Effector memory CD4-positive, alpha-beta T cell (primary cell): ENCODE measurements at regions not wholly inside any gene's neighbourhood (a gene's known extent, or its start where the extent isn't known, plus 50 kb on each side); places are given as distances from the start of the nearest gene placed in this dataset.

ENCODE experiments used
- DNase-seq, 3 donors: peaks; one replicate each; pipeline ENCODE4 v3.0.0-alpha.2; 2020
- H3K27ac ChIP-seq: 2 replicates; pipeline ENCODE4 v1.7.0; 2013; ENCODE audit warnings: mild to moderate bottlenecking, low read length, moderate library complexity; ENCODE audit not compliant: insufficient read depth, poor library complexity, severe bottlenecking
- H3K27me3 ChIP-seq: replicated peaks from 2 replicates; pipeline ENCODE4 v1.7.0; 2013; ENCODE audit warnings: mild to moderate bottlenecking, low read length; ENCODE audit not compliant: insufficient read depth, control insufficient read depth, poor library complexity, severe bottlenecking
- H3K36me3 ChIP-seq: 2 replicates; pipeline ENCODE4 v1.7.0; 2013; ENCODE audit warnings: mild to moderate bottlenecking, low read length, moderate library complexity; ENCODE audit not compliant: control insufficient read depth, insufficient read depth
- H3K4me1 ChIP-seq: 2 replicates; pipeline ENCODE4 v1.7.0; 2013; ENCODE audit warnings: low read length, mild to moderate bottlenecking; ENCODE audit not compliant: control insufficient read depth, insufficient read depth, poor library complexity, severe bottlenecking
- H3K4me3 ChIP-seq: 2 replicates; pipeline ENCODE4 v1.7.0; 2013; ENCODE audit warnings: low read length, low read depth, mild to moderate bottlenecking; ENCODE audit not compliant: insufficient read depth, poor library complexity, severe bottlenecking
- H3K9me3 ChIP-seq: 2 replicates; pipeline ENCODE4 v1.7.0; 2013; ENCODE audit warnings: mild to moderate bottlenecking, low read length, moderate library complexity; ENCODE audit not compliant: control insufficient read depth

DNA sequence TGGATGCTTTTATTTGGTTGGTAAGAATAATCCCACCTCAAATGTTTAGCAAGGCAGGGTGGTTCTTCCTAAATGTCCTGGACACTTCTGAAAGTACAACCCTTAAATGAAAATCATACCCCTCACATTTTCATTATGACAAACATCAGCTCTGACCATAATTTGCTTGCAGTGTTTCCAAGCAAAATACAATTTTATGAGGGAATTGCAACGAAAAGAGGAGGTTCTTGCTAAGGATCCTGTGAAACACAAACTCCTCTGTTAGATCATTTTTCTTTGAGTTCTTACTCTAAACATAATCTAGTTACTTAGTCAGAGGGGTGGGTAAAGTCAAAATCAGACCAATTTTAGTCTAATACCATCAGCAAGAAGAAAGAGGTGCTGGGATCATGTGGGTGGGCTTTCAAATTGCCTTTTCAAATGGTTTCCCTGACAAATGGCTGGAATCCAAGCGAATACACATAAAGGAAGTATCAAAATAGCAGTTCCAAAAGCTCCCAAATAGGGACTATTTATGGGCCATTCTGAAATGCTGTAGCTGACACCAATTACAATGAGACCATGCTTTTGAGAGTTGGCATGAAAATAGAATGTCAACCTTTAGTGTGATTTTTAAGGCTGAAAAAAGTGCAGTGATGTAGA lies 164.9 kb upstream of the INHBA start:
- no peak overlapping the region for H3K27ac ChIP-seq
- no peaks in the 10 kb centered on the region for H3K36me3 ChIP-seq
- no peaks in the 10 kb centered on the region for H3K9me3 ChIP-seq
- no peak for DNase-seq
- no peaks in the 10 kb centered on the region for H3K27me3 ChIP-seq
- H3K4me1 ChIP-seq, result no peaks in the 10 kb centered on the region
- no peak overlapping the region for H3K4me3 ChIP-seq

DNA sequence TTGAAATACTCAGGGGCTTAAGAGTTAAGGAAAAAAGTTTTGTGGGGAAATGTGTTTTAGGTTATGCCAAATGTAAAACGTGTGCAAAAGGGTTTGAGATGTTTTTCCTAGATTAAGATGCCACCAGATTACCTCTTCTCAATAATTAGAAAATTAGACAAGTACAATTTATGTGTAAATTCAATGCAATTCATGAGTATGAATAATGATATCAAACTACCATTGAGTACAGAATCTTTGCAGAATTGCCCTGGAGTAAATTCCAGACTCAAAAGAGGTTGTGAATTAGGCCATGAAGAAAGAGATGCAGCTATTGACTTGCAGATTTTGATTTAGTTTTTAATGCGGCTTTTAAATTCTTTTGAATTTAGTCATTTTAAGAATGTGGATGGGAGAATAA lies 159.4 kb upstream of the INHBA start:
- Histone ChIP-seq H3K27me3 (no peaks in the 10 kb centered on the region), H3K9me3 (no peaks in the 10 kb centered on the region), H3K27ac (no peak overlapping the region), H3K4me3 (no peak overlapping the region), H3K36me3 (no peaks in the 10 kb centered on the region), H3K4me1 (no peaks in the 10 kb centered on the region)
- DNase-seq, result no peak

DNA sequence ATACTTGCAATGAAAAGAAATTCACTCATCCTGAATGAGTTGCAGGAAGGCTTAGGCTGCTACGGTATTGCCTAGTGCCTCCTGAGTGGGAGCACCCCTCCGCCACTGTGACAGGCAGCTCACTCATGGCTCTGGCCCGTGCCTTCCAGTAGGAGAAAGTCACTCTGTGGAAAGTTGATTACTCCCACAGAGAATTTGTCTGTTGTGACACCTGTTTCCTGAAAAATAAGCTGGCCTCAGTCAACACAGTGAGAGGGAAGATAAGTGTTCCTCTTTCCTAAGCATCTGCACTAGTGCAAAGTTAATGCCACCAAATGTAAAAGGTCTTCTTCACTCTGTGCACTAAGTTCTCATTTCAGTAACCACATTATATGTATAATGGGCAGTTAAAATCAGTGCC lies 158.8 kb upstream of the INHBA start:
- DNase-seq, result no peak
- Histone ChIP-seq H3K4me1 (no peaks in the 10 kb centered on the region), H3K27me3 (no peaks in the 10 kb centered on the region), H3K9me3 (no peaks in the 10 kb centered on the region), H3K36me3 (no peaks in the 10 kb centered on the region), H3K27ac (no peak overlapping the region), H3K4me3 (no peak overlapping the region)

DNA sequence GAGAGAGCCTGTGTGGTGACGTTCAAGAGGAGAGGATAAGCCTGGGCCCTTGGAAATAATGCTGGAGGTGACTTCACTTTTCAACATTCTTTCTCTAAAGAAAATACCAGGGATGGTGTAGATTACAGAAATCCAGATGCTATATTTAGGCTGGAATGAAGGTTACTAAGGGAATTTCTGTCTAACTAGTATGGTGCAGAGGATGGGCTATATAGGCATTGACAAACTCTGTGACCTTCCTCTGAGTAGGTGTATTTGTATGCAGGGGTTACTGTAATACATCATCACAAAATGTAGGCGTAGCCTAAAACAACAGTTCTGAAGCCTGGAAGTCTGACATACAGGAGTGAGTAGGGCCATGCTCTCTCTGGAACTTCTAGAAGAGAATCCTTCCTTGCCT lies 155.3 kb upstream of the INHBA start:
- Histone ChIP-seq H3K4me3 (no peak overlapping the region), H3K9me3 (no peaks in the 10 kb centered on the region), H3K4me1 (no peaks in the 10 kb centered on the region), H3K36me3 (no peaks in the 10 kb centered on the region), H3K27ac (no peak overlapping the region), H3K27me3 (peaks cover 2% of the 10 kb centered on the region)
- DNase-seq, result no peak

DNA sequence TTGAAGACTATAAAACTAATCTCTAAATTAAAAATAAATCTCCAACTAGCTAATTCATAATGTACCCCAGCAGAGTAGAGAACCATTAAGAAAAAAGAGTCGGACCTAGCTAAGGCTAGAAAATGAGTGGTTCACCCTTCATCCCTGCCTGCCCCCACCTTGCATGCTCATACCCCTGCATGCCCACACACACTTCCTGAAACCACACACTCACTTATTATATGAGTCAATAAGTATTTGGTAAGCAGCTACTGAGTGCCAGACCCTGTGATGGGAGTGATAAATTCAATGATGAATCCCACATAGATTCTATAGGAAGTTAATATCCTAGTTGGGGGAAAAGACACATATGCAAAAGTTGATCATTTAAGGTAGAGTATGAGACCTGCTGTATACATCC lies 152.9 kb upstream of the INHBA start:
- no peak overlapping the region for H3K27ac ChIP-seq
- H3K9me3 ChIP-seq, result no peaks in the 10 kb centered on the region
- H3K4me3 ChIP-seq, result no peak overlapping the region
- no peaks in the 10 kb centered on the region for H3K4me1 ChIP-seq
- DNase-seq, result no peak
- H3K27me3 ChIP-seq, result peaks cover 2% of the 10 kb centered on the region
- no peaks in the 10 kb centered on the region for H3K36me3 ChIP-seq

DNA sequence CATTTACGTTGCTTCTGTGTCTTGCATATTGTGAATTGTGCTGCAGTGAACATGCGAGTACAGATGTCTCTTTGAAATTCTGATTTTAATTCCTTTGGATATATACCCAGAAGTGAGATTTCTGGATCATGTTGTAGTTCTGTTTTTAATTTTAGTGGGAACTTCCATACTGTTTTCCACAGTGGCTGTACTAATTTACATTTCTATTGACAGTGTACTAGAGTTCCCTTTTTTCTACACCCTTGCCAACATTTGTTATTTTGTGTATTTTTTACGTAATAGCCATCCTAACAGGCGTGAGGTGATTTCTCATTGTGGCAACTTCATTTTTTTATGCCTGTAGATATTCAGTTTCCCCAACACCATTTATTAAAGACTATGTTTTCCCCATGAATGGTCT lies 144.7 kb upstream of the INHBA start:
- no peaks in the 10 kb centered on the region for H3K4me1 ChIP-seq
- DNase-seq, result no peak
- no peaks in the 10 kb centered on the region for H3K27me3 ChIP-seq
- no peak overlapping the region for H3K4me3 ChIP-seq
- H3K27ac ChIP-seq, result no peak overlapping the region
- H3K9me3 ChIP-seq, result no peaks in the 10 kb centered on the region
- H3K36me3 ChIP-seq, result no peaks in the 10 kb centered on the region

DNA sequence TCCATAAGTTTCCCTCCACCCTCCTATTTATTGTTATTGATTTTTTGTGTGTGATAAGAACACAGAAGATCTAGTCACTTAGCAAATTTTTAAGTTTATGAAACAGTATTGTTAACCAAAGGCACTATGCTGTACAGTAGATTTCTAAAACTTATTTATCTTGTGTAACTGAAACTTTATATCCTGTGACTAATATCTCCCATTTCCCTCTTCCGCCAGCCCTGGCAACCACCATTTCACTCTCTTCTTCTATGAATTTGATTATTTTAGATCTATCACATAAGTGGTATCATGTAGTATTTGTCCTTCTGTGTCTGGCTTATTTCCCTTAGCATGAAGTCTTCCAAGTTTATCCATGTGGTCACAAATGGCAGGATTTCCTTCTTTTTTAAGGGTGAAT lies 144.3 kb upstream of the INHBA start:
- H3K4me1 ChIP-seq, result no peaks in the 10 kb centered on the region
- no peak for DNase-seq
- no peaks in the 10 kb centered on the region for H3K9me3 ChIP-seq
- H3K36me3 ChIP-seq, result no peaks in the 10 kb centered on the region
- H3K4me3 ChIP-seq, result no peak overlapping the region
- no peaks in the 10 kb centered on the region for H3K27me3 ChIP-seq
- H3K27ac ChIP-seq, result no peak overlapping the region

DNA sequence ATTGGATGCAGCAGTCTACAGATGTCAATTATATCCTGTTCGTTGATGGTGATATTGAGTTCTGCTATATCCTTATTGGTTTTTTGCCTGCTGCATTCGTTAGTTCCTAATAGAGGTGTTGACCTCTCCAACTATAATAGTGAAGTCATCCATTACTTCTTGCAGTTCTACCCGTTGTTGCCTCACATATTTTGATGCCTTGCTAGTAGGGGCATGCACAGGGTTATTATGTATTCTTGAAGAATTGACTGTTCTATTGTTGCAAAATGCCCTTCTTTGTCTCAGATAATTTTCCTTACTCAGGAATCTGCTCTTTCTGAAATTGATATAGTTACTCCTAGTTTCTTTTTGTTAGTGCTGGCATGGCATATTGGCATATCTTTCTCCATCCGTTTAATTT lies 140.1 kb upstream of the INHBA start:
- Histone ChIP-seq H3K27ac (no peak overlapping the region), H3K4me1 (no peaks in the 10 kb centered on the region), H3K36me3 (no peaks in the 10 kb centered on the region), H3K4me3 (no peak overlapping the region), H3K27me3 (no peaks in the 10 kb centered on the region), H3K9me3 (no peaks in the 10 kb centered on the region)
- DNase-seq, result no peak

DNA sequence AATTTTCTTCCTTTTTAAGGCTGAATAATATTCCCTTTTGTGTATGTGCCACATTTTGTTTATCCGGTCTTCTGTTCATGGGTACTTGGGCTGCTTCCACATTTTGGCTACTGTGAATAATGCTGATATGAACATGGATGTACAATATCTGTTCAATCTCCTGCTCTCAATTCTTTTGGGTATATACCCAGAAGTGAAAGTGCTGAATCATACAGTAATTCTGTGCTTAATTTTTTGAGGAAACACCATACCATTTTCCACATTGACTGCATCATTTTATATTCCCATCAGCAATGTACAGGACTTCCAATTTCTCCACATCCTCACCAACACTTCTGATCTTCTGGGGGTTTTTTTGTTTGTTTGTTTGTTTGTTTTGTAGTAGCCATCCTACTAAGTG lies 135.0 kb upstream of the INHBA start:
- H3K4me1 ChIP-seq, result no peaks in the 10 kb centered on the region
- no peaks in the 10 kb centered on the region for H3K27me3 ChIP-seq
- H3K27ac ChIP-seq, result no peak overlapping the region
- no peak overlapping the region for H3K4me3 ChIP-seq
- DNase-seq, result no peak
- no peaks in the 10 kb centered on the region for H3K36me3 ChIP-seq
- no peaks in the 10 kb centered on the region for H3K9me3 ChIP-seq

DNA sequence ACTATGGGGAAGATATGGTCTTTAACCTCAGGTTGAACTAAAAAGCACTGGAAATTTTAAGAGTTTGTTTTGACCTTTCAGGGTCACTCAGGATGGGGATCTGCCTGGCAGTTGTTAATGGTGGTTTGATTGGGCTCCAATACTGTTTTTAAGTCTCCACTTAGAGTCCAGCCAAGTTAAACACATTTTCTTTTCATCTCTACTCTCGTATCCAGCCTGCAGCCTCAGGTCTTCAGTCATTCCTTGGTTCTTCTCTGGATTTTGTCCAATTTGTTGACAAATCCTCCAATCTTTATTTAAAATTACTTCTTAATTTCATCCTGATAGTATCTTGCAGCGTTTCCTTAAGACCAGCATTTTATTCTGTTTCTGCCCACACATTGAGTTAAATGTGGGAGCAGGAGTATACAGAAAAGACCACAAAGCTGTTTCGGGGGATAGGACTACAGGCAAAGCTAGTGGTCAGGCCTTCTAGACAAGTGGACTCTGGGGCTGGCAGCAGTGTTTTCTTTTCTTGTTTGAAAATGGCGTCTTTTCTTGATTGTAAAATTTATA lies 133.2 kb upstream of the INHBA start:
- Histone ChIP-seq H3K9me3 (no peaks in the 10 kb centered on the region), H3K27ac (no peak overlapping the region), H3K36me3 (no peaks in the 10 kb centered on the region), H3K27me3 (no peaks in the 10 kb centered on the region), H3K4me3 (no peak overlapping the region), H3K4me1 (no peaks in the 10 kb centered on the region)
- no peak for DNase-seq
